GM21360 (cell line): ENCODE measurements at regions not wholly inside any gene's neighbourhood (a gene's known extent, or its start where the extent isn't known, plus 50 kb on each side); places are given as distances from the start of the nearest gene placed in this dataset.
"Not testable (repeated sequence)": the region's sequence is repeated elsewhere in the genome, so short reads cannot be mapped to it uniquely, and the experiment has no call there.

Experiments
- ATAC-seq: cut with Tn5 transposase; IDR thresholded peaks from one replicate; pipeline ENCODE4 v1.9.1; 2021; ENCODE audit warnings: mild to moderate bottlenecking, moderate library complexity; ENCODE audit not compliant: unreplicated experiment

DNA sequence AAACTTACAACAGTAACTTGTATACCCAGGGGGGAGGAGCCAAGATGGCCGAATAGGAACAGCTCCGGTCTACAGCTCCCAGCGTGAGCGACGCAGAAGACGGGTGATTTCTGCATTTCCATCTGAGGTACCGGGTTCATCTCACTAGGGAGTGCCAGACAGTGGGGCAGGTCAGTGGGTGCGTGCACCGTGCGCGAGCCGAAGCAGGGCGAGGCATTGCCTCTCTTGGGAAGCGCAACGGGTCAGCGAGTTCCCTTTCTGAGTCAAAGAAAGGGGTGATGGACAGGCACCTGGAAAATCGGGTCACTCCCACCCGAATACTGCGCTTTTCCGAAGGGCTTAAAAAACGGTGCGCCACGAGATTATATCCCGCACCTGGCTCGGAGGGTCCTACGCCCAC is 278.8 kb downstream of the FAM47B start:
- ATAC-seq: not testable (repeated sequence)

DNA sequence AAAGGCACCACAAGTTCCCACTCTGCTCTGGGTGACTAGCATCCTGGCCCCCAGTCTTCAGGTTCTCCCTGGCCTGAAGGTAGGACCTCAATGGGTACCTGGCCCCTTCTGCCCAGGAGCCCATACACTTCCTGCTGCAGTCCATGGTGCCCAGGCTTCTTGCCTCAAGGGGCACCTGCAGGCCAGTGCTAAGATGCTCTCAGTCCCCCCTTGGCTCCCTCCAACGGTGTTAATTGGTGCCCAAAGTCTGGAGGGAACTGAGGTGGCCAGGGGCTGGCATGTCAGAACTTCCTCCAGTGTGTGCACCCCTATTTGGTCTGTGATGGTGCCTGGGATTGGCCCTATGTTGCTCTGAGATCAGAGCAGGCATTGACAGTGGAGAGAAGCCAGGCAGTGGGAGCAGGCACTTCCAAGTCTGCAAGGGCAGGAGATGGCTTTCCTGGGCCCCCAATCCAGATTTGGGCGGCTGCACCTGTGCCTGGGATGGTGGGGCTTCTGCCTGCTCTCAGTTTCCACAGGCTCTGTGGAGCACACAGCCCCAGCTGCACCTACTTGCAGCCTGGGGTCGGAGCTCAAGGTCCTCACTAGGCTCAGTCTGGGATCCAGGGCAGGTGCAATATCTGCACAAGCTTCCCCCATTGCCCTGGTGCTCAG is 301.6 kb downstream of the FAM47B start:
- ATAC-seq: no peak

DNA sequence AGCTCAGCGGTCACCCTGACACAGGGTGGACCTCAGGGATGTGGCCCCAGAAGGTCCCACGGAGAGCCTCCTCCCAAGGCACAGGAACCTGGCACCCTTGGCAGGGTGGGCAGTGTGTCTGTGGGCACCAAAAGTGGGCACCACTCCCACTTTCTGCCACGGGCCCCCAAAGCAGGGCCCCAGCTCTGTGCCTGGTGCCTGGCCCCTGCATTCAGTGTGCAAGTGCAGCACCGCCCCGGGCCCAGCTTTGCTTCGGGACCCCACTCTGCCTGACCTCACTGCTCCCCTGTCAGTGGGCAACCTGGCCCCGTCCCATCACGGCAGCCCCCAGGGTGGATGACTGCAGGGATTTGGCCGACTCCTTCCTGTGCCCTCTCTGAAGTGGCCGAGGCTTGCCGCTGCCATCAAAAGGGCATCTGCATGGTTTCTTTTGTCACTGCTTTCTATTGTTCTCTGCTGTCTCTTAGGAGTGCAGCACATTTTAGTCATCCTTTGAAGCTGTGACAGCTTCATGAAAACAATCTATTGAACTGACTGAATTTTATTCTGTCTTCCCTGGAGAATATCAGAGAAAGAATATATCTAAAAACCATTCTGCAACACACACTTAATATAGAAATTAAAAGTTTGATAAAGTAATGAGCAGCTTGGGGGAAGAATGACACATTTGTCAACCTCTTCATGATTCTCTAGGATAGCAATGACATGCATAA is 302.4 kb downstream of the FAM47B start:
- no peak for ATAC-seq

DNA sequence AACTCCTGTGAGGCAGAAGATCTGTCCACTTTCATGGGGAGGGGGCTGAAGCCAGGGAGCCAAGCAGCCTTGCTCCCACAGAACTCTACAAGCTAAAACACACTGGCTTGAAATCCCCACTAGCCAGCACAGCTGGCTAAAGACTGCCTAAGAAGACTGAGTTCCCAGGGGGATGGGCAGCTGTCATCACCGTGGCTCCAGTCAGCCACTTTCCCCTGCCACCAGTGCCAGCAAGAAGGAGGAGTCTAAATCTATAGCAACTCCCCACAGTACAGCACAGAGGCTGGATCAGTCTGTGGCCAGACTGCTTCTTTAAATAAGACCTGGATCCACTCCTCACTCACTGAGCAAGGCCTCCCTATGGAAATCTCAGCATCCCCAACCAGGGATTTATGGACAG is 308.6 kb downstream of the FAM47B start:
- ATAC-seq: no peak

DNA sequence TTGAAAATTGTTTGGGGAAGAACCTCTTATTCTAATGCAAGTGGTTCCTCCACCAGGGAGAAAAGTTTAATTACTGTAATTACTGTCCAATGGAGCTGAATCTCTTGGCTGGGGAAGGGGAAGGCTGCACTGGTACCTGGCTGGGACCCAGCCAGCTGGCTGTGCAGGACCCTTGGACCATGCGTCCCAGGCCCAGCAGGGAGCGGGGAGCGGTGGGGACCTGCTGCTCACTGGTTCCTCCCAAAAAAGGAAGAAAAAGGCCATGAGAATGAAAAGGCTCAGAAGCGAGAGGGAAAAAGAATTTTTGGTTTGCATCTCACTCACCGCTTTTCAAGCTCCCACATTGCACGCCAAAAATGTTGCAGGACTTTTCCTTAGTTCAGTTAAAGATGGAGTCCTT is 333.5 kb downstream of the FAM47B start:
- ATAC-seq: no peak

DNA sequence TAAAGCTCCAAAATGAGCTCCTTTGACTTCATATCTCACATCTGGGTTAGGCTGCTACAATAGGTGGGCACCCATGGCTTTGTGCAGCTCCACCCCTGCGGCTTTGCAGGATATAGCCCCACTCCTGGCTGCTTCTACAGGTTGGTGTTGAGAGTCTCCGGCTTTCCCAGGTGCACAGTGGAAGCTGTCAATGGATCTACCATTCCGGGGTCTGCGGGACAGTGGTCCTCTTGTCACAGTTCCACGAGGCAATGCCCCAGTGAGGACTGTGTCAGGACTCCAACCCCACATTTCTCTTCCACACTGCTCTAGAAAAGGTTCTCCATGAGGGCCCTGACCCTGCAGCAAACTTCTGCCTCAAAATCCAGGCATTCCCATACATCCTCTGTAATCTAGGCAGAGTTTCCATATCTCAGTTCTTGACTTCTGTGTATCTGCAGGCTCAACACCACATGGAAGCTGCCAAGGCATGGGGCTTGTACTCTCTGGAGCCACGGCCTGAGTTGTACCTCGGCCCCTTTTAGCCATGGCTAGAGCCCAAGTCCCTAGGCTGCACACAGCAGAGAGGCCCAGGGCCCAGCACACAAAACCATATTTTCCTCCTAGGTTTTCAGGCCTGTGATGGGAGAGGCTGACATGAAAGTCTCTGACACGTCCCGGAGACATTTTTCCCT is 342.8 kb downstream of the FAM47B start:
- ATAC-seq: no peak

DNA sequence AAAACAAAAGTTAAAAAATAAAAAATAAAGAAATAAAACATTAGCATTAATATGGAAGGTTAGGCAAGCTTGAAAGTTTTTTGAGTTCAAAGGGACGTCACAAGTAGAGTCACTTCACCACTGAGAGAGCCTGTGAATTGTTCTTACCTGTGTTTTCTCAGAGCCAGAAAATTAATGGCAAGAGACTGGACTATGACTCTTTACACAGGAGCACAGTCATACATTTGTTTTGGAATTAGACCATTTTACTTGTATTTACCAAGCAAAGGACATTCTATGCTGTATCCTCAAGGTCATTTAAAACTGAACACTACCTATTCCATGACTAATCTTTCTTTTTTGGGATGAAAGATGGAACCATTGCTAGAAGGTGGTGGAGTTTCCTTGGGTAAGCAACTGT is 346.1 kb downstream of the FAM47B start:
- ATAC-seq: no peak

DNA sequence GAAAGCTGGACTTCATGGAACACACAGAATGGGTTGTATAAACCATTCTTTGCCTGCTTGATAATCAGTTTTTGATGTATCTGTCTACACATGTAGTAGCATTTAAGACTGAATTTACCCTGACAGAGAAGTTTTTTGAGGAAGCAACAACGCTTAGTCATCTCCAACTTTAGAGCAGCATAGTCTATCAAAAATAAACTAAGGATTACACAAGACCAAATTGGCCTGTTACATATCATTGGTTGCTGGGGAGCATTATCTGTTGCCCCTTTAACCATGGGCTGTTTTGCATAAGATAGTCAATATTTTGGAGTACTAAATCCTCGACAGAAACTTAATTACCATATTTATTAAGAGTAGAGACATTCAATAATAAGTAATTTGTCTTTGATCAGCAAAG is 347.4 kb downstream of the FAM47B start:
- no peak for ATAC-seq

DNA sequence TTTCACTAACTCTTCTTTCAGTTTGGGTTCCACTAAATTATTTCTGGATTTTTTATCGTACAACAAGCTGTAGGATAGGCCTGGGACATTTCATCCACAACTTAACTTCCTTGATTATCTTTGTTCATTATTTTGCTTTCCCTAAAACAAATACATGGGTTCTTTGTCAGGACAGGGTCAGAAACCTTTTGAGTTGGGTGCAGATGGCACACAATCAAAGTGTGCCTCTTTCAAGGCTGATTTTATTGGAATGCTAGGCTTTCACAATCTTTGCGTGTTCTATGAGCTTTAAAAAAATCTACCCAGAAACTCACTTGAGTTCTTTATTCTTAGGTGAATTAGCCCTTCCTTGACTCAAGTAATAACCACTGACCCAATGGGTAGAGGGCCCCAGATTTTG is 348.4 kb downstream of the FAM47B start:
- no peak for ATAC-seq

DNA sequence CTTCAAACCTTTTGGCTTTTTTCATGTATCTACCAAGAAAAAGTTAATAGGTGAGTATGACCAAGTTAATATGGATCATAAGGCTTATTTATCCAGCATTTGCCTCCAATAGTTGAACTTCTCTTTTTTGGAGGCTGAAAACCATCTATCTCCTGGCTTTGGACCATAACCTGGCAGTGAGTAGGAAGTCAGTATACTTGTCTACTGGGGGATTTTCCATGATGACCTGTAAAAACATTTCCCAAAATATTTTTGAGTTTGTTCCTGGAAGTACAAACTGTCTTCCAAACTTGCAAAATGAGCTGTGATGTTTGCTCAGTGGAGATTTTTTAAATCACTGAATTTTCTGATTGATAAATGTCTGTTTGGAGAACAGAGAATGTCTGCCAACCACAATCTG is 349.9 kb downstream of the FAM47B start:
- no peak for ATAC-seq

DNA sequence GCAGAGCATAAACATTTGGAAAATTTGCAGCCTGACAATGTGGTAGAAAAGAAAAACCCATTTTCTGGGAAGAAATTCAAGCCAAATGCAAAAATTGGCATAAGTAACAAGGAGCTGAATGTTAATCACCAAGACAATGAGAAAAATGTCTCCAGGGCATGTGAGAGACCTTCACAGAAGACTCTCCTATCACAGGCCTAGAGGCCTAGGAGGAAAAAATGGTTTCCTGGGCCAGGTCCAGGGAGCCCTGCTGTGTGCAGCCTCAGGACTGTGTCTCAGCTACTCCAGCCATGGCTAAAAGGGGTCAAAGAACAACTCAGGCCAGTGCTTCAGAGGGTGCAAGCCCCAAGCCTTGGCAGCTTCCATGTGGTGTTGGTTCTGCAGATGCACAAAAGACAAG is 362.4 kb downstream of the FAM47B start:
- ATAC-seq: not testable (repeated sequence)

DNA sequence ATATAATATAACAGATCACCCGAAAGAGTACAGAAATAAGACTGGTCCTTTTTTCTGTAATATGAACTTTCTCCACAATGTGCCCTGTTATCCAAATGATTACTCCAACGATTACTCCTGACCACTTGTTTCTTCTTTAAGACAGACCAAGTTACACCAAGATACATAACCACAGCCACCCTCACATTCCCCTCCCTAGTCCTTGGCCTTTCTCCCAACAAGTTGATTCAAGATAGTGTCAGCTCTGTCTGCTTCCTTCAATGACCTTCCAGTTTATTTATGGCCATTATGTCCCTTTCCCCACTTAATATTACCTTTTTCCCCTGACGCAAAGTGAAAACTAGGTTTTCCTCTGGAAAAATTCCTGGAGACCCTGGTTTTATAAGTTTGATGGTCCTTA is 397.2 kb downstream of the FAM47B start:
- no peak for ATAC-seq

DNA sequence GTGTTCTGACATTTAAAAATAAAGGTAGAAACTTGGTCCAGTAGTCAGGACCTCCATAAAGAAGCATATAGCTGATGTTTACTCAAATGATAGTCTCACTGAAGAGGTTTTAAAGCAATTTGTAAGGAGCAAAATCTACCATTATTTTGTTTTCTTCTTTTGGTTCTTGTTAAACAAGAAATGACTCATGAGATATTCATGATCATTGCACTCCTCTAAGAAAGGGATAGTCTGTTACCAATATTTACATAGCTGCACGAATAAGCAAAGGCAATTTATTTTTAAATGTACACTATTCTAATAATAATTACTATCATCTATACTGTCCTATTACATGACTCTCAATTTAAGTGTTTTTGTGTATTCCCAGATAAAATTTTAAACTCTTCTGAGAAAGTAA is 397.9 kb downstream of the FAM47B start:
- no peak for ATAC-seq

DNA sequence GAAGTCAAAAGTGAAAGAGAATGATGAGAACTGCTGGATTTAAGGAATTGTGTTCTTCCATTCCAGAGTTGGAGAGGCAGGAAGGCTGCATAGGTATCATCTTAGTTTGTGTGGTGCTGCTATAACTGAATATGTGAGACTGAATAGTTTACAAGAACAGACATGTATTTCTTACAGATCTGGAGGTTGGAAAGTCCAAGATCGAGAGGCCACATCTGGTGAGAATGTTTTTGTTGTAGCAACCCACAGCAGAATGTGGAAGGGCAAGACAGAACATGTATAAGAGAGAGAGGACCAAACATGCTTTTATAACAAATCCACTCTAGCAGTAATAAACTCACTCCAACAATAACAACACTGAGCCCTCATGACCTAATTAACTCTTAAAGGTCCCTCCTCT is 408.6 kb downstream of the FAM47B start:
- ATAC-seq: no peak

DNA sequence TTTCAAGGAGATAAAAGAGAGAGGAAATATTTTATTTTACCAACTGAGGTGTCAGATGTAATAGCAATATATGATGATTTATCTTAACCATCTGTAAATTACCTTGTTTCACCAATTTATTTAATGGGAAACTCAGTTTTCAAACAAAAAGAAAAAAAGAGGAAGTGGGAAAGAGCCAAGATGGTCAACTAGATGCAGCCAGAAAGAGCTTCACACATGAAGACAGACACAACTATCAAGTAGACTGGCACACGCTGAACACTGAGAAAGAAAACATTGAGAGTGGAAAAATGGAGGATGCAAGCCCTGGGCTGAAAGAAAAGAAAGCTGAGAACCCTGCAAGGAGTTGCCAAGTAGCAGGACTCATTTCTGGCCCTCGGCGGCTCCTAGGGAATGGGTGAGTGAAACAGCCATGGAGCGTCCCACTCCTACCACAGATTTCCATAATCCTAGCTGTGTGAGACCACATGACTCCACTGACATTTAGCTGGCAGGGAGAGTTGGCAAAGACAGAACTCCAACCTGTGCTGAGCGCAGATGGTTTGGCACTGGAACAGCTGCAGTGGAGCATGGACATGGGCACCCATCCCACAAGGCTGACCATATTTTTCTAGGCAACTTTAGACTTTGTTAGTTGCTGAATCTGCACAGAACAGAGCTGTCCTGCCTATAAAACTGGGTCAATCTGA is 409.3 kb downstream of the FAM47B start:
- ATAC-seq: no peak

DNA sequence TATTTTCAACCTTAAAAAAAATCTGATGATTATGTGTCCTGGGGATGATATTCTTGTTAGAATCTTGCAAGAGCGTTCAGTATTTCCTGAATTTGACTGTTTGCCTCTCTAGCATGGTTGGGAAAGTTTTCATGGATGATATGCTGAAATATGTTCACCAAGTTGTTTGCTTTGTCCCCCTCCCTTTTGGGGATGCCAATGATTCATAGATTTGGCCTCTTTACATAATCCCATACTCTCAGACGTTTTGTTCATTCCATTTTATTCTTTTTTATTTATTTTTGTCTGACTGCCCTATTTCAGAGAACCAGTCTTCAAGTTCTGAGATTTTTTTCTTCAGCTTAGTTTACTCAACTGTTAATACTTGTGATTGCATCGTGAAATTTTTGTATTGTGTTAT is 415.1 kb downstream of the FAM47B start:
- no peak for ATAC-seq

DNA sequence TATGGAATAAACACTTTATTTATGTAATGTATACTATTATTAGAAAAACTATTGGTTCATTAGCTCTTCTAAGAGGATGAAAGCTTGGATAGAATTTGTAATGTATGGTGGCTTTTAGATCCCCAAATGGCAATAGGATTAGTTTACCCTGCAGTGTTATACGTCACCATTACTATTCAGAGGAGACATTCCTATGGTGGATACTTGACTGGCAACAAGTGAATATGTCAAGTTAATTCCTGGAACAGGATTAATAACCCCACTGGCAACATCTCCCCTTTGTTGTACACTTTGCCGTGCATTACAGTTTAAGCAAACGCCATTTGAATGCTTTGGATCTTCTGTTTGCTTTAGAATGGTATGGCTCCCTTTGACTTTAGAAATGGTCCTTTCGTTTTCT is 420.3 kb downstream of the FAM47B start:
- no peak for ATAC-seq

DNA sequence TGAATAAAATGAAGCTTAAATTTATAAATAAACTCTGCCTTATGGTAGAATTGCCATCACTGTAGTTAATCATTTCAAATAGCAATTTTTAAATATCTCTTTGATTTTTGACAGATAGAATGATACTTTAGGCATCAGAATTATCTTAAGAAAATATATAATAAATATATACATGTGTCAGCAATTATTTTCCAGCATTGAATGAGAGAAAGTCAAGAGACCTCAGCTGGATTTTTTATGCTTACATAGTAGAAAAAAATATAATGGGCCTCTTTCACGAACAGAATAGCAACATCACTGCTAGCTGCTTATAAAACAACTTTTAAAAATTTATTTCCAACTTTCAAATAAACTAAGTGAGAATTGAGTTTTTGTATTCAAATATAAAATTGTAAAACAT is 424.0 kb upstream of the MAGEB16 start:
- ATAC-seq: no peak

DNA sequence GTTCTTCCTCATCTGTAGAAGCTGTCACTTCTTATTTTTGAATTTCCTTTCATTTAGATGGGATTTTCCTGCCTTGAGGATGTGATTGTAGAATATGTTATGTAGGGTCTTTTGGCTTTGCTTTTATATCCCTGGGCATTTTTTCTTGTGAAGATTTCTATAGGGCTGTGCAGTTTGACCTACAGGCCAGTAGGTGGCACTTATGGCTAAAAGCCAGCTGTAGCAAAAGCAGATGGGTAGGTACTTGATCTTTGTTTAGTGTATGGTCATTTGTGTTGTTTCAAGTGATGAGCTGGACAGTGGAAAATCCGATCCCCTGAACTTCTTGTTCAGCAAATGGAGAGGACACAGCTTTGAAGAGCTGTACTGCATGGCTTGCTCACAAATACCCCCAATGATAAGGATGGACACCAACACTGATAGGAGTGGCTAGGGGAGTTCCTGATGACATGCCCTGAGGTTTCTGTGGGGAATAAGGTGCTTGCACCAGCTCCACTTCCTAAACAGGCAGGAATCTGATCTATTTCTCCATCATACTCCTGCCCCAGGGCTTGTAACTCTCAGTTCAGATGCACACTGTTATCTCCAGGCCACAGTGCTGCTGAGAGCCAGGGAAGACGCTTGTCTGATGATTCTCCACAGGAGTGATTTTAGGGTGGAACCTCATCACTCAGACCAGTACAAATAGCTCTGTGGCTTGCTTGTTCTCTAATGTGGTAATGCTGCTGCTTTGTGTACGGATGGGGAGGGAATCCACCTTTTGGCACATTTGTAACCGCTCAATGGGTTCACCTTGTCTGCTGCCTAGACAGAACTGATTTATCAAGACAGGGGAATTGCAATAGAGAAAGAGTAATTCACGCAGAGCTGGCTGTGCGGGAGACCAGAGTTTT is 417.1 kb upstream of the MAGEB16 start:
- ATAC-seq: peak; percentile 70

DNA sequence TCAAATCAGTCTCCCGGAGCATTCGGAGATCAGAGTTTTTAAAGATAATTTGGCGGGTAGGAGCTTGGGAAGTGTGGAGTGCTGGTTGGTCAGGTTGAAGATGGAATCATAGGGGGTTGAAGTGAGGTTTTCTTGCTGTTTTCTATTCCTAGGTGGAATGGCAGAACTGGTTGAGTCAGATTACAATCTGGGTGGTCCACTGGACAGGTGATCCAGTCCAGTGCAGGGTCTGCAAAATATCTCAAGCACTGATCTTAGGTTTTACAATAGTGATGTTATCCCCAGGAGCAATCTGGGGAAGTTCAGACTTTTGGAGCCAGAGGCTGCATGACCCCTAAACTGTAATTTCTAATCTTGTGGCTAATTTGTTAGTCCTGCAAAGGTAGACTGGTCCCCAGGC is 416.4 kb upstream of the MAGEB16 start:
- not testable (repeated sequence) for ATAC-seq

DNA sequence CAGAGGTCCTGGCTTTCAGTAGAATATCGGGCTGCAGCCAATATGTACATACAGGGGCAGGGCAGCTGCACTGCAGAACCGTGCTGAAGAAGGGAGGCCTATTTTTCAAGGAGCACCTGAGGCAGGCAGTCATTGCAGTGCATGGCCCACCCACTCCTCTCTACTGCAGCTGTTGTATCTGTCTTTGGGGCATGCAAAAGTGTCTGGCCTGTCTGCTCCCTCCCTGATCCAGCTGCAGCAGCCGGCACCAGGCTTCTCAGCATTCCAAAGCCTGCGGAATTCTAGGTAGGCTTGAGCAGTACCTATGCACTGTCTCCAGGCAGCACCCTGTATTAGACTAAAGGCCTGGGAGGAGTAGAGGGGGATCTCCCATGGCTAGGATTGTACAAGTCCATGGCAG is 415.2 kb upstream of the MAGEB16 start:
- no peak for ATAC-seq
